ENCODE measurements at regions not wholly inside any gene's neighbourhood (a gene's known extent, or its start where the extent isn't known, plus 50 kb on each side); places are given as distances from the start of the nearest gene placed in this dataset.

- no peak for DNase-seq
These were observed 223.6 kb downstream of the CETN3 start for GRCh38 chr5:90185897-90186468.

GRCh38 chr5:90184764-90185163, 224.8 kb downstream of the CETN3 start:
- no peak for DNase-seq

- DNase-seq, result no peak
These were observed 226.8 kb downstream of the CETN3 start for GRCh38 chr5:90182726-90183125.

- no peak for DNase-seq
These were observed 235.3 kb downstream of the CETN3 start for GRCh38 chr5:90174236-90174635.

GRCh38 chr5:90173299-90174030, 236.1 kb downstream of the CETN3 start:
- DNase-seq, result no peak

- no peak for DNase-seq
These were observed 238.1 kb downstream of the CETN3 start for GRCh38 chr5:90171466-90171865.

GRCh38 chr5:90170261-90170660, 239.3 kb downstream of the CETN3 start:
- no peak for DNase-seq

GRCh38 chr5:90169078-90169477, 240.5 kb downstream of the CETN3 start:
- DNase-seq, result no peak

GRCh38 chr5:90168399-90168798, 241.2 kb downstream of the CETN3 start:
- DNase-seq, result no peak

- DNase-seq, result no peak
These were observed 242.7 kb downstream of the CETN3 start for GRCh38 chr5:90166816-90167215.

- no peak for DNase-seq
These were observed 247.2 kb downstream of the CETN3 start for GRCh38 chr5:90162324-90162723.

- DNase-seq, result no peak
These were observed 248.1 kb downstream of the CETN3 start for GRCh38 chr5:90161414-90161813.

GRCh38 chr5:90158131-90158530, 251.4 kb downstream of the CETN3 start:
- DNase-seq, result no peak

GRCh38 chr5:90153031-90153430, 256.5 kb downstream of the CETN3 start:
- DNase-seq, result no peak

- DNase-seq, result no peak
These were observed 264.8 kb downstream of the CETN3 start for GRCh38 chr5:90144625-90145327.

- no peak for DNase-seq
These were observed 267.0 kb downstream of the CETN3 start for GRCh38 chr5:90142541-90142940.

GRCh38 chr5:90141984-90142383, 267.6 kb downstream of the CETN3 start:
- DNase-seq, result no peak

- no peak for DNase-seq
These were observed 272.5 kb downstream of the CETN3 start for GRCh38 chr5:90136952-90137528.

GRCh38 chr5:90135779-90136378, 273.7 kb downstream of the CETN3 start:
- no peak for DNase-seq

GRCh38 chr5:90134892-90135291, 274.7 kb downstream of the CETN3 start:
- DNase-seq, result no peak

GRCh38 chr5:90134381-90134780, 275.2 kb downstream of the CETN3 start:
- DNase-seq, result no peak

- no peak for DNase-seq
These were observed 275.6 kb downstream of the CETN3 start for GRCh38 chr5:90133941-90134340.

GRCh38 chr5:90131383-90132133, 278.0 kb downstream of the CETN3 start:
- no peak for DNase-seq
